LoVo (cell line): ENCODE measurements at regions not wholly inside any gene's neighbourhood (a gene's known extent, or its start where the extent isn't known, plus 50 kb on each side); places are given as distances from the start of the nearest gene placed in this dataset.

Experiments used
- DNase-seq: peaks from one replicate; pipeline ENCODE4 v3.0.0-alpha.2; 2016; ENCODE audit warnings: low spot score

DNA sequence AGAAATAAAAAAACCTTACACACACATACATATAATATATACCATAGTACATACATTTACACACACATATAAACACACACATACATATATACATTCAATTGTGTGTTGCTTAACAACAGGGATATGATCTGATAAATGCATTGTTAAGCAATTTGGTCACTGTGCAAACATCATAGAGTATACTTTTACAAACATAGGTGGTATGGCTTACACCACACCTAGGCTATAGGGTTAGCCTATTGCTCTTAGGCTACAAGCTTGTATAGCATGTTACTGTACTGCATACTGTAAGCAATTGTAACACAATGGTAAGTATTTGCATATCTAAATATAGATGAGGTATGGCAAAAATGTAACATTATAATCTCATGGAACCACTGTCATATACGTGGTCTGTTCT, 156.8 kb upstream of the ERBB4 start:
- no peak for DNase-seq

DNA sequence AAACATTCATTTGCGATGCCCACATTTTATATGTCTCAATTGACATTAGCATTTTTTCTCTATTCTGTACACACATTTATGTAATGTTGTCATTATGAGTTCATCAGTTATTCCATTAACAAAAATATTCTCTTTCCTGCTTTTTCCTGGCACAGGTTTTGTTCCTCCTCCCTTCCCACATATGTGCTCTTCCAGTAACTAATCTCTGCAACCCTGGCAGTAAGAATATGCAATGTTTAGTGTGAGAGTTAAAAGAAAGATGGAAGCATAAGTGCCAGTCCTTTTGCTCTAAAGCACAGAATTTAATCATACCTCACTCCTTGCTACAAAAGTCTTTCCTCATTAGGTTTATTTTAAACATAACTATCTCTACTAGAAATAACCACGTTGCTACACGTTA, 155.8 kb upstream of the ERBB4 start:
- no peak for DNase-seq

DNA sequence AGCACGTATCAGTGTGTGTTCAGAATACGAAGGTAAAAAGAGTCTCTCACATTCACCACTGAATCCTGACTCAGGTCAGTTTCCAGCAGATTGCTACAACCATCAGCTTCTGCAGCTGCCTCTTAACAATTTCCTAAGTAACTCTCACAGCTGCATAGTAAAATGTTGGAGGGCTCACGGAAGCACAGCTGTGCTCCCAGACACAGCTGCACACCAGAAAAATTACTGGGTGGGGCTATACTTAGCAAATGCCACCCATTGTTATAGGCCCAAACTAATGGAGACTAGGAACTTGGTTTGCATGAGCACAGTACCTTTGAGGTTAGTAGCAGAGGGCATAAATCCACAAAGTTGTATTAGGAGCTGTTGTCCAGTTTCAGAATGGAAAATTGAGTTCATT, 153.9 kb upstream of the ERBB4 start:
- DNase-seq = no peak

DNA sequence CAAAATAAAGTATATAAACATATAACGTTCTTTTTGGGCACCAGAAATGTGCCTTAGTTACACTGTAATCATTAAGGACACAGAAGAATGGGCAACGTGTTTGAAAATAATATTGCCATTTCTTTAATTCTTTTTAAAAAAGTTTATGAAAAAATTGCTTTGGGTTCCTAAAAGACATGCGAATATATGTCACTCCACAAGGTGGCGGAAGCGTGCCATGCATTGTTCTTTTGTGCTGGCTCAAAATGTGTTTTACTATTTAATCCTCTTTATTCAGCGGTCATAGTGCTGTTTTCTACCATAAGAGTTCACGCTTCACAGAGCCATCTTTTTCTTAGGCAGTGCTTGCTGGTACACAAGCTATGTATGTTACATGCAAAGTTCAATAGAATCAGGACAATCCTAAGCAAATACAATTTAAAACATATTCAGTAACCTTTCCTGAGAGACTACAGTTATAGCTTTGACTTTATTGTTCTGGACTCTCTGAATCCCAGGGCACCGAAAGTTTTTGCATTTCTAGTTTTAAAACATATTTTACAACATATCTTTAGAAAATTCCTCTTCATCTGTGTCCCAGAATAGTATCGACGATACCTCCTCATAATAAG, 147.8 kb upstream of the ERBB4 start:
- DNase-seq = peak; percentile 47

DNA sequence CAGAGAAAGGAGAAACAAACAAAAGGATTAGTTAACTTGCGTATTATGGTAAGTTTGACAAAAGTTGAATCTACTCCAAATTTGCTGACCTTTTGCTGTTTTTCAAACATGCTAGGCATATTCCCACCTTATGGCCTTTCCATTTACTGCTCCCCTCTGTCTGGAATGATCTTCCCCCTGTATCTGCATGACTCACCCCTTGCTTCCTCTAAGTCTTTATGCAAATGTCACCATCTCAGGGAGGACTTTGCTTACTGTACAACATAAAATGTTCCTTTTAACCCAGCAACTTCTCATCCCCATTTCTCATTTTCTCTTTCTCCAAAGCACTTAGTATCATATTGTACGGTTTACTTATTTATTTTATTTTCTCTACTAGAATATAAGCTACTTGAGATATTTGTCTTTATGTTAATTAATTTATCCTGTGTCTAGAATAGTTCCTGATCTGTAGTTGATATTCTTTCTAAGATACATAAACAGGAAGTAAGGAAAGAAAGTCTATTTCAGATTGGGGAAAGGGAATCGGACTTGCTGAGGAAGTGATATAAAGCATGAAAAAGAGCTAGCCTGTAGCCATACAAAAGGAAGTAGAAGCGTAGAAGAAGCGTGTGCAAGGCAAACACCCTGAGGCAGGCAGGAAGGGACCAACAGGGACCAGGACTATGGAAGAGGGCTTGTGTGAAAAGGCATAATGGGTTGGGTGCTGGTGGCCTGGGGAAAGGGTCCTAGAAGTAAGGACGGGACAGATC, 144.9 kb upstream of the ERBB4 start:
- no peak for DNase-seq

DNA sequence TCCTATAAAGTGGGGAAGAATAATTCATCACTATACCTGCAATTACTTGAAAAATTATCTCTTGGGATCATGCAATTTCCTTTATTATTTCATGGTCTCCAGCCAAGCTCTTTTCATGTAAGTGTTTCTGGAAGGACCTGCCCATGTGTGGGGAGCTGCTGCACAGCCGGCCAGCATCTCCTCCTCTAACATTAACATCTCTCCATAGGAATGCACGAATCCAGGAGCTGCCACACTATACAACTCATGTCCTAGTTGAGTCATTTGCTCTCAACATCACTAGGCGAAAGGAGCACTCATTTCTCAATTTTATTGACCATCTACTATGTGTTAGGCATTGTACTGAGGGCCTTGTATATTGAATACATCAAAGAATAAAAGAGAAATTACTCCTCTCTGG, 144.3 kb upstream of the ERBB4 start:
- DNase-seq = no peak

DNA sequence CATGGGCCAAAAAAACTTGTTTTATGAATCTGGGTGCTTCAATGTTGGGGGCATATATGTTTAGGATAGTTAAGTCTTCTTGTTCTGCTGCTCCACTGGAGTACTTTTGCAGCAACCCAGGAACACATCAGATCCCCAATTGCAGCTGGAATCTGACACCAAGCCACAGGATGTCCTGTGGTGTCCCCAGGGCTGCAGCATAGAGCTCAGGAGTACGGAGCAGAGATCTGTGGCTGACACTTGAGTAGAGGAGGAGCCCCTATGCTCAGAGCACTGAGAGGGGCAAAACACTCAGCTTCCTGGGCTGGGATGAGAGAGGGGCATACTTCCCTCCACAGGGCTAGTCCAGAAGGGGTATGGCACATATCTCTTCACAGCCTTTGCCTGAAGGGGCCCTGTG, 138.9 kb upstream of the ERBB4 start:
- no peak for DNase-seq

DNA sequence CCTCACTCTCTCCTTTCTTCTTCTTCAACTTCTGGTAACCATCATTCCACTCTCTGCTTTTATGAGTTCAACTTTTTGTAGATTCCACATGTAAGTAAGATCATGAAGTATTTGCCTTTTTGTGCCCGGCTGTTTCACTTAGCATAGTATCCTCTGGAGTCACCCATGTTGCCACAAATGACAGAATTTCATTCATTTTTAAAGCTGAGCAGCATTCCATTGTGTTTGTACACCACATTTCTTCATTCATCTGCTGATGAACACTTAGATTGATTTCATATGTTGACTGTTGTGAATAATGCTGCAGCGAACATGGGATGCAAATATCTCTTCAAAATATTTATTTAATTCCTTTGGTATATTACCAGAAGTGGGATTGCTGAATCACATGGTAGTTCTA, 133.6 kb upstream of the ERBB4 start:
- no peak for DNase-seq

DNA sequence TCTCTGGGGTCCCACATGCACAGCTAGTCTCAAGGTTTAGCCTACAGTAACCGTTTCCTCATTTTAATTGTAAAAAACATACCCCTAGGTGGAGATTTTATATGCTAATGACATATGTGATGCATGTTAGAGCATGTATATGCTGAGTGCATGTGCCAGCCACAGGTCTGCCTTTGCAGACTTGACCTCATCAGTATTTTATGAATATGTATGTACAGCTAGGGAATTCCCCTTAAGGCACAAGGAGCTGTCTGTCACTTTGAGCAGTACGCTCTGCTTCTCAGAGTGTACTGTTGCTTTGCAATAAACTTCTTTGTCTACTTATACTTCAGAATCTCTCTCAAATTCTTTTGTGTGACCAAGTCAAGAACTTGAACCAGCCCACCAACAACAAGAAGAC, 131.2 kb upstream of the ERBB4 start:
- DNase-seq = no peak

DNA sequence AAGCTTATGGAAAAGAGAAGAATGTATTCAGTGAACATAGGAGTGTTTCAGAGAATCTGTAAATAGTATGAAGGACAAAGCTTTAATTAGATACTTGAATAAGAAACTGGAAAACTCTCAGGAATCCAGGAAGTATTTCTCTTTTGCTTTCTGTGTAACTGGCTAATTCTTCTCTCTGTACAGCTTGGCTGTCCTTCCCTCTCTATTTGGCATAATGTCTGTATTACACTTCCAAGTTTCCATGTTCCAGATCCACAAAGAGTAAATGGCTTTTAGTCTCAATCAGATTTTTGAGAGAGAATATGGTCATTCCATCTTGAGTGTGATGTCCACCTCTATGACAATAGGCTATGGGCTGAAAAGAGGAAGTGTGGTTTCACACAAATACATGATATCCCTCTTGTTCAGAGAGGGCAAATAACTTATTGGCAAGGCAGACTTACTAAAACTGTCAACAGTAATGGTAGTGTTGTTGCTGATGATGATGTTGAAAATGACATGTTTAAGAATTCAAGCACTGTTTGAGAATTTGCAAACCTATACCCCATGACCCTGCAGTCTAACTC, 129.2 kb upstream of the ERBB4 start:
- no peak for DNase-seq

DNA sequence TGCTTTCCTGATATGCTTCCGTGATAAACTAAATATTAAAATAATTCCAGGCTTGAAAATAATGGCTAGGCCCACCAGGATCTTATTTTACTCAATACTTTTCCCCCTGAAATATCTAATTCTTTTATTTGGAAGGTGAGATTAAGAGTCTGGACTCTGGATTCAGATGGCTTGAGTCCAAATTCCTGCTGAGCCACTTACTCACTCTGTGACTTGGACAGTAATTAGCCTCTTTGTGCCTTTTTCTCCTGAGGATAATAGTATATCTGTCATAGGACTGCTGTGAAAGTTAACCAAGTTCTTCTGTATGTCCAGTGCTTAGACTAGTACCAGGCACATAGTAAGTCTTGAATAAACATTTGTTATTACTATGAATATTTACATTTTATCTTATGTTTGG, 127.3 kb upstream of the ERBB4 start:
- DNase-seq = no peak

DNA sequence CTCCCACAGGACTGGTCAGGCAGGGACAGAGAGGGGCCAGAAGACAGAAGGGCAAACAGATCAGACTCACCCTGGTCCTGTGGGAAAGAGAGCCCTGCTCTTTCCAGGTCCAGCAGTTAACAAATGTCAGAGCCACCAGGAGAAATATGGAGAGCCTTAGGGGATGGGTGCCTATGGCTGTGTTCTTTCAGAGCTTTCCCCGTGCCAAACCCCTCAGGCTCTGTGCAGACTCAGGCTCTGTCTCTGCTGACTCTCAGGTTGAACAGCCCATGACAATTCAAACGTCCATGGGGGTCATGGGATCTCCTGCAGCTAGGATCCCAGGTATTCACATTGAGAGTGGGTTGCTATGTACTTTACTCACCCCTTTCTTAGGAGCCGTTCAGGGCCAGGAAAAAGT, 120.8 kb upstream of the ERBB4 start:
- no peak for DNase-seq

DNA sequence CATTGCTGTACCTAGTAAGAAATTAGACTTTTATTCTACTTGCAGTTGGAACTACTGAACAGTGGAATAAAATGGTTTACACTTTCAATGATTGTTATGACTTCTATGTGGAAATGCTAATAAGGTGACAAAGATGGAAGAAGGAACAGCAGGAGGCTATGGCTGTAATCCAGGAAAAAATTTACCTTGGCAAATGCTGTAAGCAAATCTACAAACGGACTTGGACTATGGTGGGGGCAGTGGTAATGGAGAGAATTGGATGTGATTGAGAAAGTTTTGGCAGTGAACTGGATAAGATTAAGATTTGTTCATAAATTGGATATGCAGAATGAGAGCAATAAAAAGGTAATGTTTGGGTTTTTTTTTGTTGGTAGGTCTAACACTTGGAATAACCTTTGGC, 111.0 kb upstream of the ERBB4 start:
- no peak for DNase-seq

DNA sequence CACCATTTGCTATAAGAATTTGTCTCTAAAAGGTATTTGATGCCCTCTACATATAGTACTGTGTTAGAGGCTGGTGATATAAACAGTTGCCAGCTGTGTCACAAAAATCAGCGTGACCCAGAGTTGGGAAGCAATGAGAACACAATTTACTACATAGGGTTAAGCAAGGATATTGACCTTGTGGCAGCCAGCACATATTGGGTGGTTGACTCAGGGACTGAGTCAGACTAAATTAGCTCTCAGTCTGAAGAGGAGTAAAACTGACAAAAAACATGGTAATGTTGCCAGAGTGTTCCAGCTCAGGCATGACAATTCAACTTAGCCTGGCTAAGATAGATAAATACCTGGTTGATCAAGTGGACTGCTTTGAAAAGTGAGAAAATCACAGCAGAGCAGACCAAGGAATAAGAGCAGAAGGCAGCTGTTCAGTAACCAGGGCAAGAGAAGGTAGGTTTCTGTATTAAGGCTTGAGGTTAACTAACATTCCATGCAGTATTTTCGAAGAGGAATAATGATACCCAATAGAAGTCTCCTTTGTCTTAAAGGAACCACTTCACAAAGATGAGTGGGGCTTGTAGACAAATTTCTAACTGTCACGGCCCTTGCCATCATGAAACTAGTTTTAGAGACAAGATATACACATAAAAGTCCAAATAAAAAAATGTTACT, 108.2 kb upstream of the ERBB4 start:
- DNase-seq = no peak

DNA sequence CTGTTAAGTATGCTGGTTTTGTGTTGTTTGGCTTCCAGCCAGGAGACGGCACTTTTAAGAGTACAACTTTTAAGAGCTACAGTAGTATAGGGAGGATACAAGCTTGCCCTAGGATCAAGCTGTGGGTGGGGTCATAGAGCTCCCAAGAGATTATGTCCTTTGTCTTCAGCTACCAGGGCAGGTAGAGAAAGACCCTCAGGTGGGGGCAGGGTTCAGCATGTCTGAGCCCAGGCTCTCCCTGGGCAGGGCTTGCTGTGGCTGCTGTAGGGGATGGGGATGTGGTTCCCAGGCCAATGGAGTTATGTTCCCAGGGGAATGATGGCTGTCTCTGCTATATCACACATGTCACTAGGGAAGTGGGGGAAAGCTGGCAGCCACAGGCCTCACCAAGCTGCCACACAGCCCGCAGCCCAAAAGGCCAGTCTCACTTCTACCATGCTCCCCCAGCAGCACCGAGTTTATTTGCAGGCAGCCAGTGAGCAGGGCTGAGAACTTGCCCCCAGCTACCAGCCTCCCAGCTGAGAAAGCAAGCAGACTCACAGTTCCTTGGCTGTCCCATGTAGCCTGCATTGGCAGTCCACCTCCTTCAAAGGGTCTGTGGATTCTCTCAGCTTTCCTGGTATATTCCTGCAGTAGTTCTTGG, 105.7 kb upstream of the ERBB4 start:
- DNase-seq = no peak

DNA sequence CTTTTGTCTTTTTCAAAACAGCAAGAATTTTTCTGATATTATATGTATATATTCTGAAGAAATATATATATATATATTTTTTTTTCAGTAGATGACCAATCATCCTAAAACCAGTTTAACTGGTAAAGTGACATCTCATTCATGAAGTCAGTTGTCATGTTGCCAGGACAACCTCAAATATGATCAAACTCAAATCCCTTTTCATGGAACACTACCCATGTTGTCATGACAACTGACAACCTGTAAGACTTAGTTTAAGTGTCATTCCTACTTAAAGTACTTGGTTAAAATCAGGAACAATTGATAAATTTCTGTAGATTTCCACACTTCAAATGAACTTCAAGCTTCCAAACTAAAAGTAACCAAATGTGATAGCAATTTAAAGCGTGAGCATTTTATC, 101.8 kb upstream of the ERBB4 start:
- DNase-seq = no peak

DNA sequence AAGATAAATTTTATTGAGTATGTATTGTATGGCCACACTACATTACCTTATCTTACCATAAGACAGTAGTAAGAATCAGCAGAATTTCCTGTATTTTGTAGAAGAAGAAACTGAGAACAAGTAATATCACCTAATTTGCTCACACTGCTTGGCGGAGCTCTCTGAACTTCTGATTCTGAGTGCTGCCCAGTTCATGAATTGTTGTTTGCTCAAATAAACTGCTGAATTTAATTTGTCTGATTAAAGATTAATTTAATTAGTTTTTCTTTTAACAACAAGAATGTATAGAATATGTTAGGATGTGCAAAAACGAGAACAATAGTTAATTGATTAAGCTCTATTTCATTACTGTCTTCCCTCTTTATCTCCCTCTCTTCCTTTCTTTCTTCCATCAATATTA, 100.1 kb upstream of the ERBB4 start:
- DNase-seq = no peak

DNA sequence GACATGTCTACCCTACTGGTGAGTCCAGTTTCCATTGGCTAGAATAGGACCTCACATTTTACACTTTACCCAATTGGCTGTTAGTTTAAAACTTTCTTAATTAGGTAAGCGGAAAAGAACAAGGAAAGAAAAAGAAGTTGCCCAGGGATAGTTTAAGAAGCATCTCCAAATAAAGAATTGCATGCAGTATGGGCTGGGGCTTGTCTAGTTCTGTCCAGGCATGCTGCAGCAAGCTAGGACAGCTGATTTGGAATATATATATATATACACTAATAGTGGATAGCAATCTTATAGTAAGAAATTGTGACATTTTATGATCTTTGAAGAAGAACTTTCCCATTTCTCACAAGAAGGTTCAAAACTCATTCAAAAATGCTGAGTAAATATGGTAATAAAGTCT, 90.0 kb upstream of the ERBB4 start:
- DNase-seq = no peak

DNA sequence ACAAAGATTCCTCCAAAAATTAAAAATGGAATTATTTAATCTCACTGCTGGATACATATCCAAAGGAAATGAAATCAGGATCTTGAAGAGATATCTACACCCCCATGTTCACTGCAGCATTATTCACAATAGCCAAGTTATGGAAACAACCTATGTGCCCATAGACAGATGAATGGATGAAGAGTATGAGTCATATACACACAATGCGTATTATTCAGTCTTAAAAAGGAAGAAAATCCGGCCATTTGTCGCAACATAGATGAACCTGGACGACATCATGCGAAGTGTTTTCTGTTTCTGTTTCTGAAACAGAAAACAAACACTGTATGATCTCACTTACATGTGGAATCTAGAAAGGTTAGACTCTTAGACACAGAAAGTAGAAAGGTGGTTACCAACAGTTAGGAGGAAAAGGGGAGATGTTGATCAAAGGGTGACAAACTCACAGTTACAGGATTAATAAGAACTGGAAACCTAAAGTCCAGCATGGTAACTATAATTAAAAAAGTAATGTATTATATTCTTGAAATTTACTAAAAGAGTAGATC, 87.8 kb upstream of the ERBB4 start:
- no peak for DNase-seq

DNA sequence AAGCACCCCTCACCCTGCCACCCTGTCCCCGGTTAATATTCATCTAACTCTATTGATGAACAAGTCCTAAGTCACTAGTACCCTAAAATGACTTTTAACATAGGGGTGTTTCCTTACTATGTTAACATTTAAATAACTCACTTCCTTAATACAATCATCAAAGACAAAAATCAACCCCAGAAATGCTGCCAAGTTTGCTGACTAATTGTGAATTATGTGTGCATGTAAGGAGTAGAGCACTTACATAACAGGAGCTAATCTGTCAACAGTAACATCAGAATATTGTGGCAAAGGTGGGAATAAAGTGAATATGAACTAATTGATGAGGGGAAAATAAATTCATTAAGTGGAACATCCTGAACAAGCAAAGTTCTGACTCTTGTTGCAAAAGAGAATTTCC, 81.4 kb upstream of the ERBB4 start:
- DNase-seq = no peak

DNA sequence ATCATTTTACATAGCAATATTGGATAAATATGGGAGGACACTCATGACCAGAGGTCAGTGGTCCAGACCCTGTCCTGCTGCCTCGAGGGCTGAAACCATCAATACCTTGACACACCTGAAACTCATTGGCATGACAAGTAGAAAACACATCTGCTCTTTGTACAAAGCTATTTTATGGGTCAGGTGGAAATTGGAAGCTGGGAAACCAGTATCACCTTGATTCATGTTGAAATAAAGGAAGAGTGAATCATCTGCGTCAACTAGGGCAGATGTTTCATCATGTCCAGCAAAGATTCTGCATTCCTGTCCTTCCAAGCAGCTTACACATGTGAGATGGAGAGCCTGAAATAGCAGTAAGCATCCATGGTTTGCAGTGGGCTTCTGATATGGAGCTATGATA, 80.0 kb upstream of the ERBB4 start:
- no peak for DNase-seq

DNA sequence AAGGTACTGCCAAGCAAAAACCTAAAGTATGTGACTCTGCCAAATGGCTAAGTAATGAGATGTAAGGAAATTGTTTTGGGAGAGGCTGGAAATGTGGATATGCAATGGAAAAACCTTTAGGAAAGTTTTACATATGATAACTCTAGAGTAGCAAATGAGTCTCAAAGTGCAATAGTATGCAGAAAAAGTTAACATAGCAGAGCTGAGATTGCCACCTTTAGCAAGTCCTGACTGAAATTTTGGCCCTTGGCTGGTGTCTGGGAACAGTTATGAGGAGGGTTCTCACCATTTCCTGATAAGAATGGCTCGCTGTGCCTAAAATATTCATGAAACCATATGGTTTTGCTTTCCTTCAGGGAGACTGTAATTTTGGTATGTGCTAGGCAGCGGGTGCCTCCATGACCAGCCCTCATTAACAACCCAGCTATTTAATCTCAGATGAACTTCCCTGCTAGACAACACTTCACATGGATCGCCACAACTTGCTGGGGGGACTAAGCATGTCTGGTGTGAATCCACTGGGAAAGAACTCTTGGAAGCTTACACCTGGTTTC, 72.3 kb upstream of the ERBB4 start:
- no peak for DNase-seq
